NAMALWA (cell line): ENCODE measurements at regions not wholly inside any gene's neighbourhood (a gene's known extent, or its start where the extent isn't known, plus 50 kb on each side); places are given as distances from the start of the nearest gene placed in this dataset.

Experiments used
- DNase-seq: peaks from one replicate; pipeline ENCODE4 v3.0.0-alpha.2; 2015; ENCODE audit warnings: low spot score

- no peak for DNase-seq
Measured at GRCh38 chr11:134552749-134553148, 140.7 kb upstream of the B3GAT1 start.

GRCh38 chr11:134545521-134545920, 133.5 kb upstream of the B3GAT1 start:
- DNase-seq, result no peak

- no peak for DNase-seq
Measured at GRCh38 chr11:134544095-134544815, 132.2 kb upstream of the B3GAT1 start.

- DNase-seq, result no peak
Measured at GRCh38 chr11:134543645-134544044, 131.6 kb upstream of the B3GAT1 start.

GRCh38 chr11:134543241-134543640, 131.2 kb upstream of the B3GAT1 start:
- no peak for DNase-seq

GRCh38 chr11:134542401-134543165, 130.5 kb upstream of the B3GAT1 start:
- no peak for DNase-seq

- no peak for DNase-seq
Measured at GRCh38 chr11:134541951-134542350, 129.9 kb upstream of the B3GAT1 start.

- DNase-seq, result no peak
Measured at GRCh38 chr11:134541355-134541754, 129.3 kb upstream of the B3GAT1 start.

GRCh38 chr11:134539285-134539684, 127.2 kb upstream of the B3GAT1 start:
- DNase-seq, result no peak

GRCh38 chr11:134538742-134539141, 126.7 kb upstream of the B3GAT1 start:
- DNase-seq, result no peak

- DNase-seq, result no peak
Measured at GRCh38 chr11:134537941-134538340, 125.9 kb upstream of the B3GAT1 start.

- DNase-seq, result no peak
Measured at GRCh38 chr11:134537296-134537695, 125.3 kb upstream of the B3GAT1 start.

GRCh38 chr11:134536677-134537076, 124.6 kb upstream of the B3GAT1 start:
- no peak for DNase-seq

GRCh38 chr11:134536219-134536618, 124.2 kb upstream of the B3GAT1 start:
- DNase-seq, result no peak

- no peak for DNase-seq
Measured at GRCh38 chr11:134535029-134536025, 123.3 kb upstream of the B3GAT1 start.

GRCh38 chr11:134533511-134533910, 121.5 kb upstream of the B3GAT1 start:
- no peak for DNase-seq

GRCh38 chr11:134532921-134533421, 120.9 kb upstream of the B3GAT1 start:
- DNase-seq, result no peak

GRCh38 chr11:134532131-134532920, 120.3 kb upstream of the B3GAT1 start:
- DNase-seq, result no peak

GRCh38 chr11:134531327-134532130, 119.5 kb upstream of the B3GAT1 start:
- DNase-seq, result no peak

GRCh38 chr11:134530636-134531326, 118.7 kb upstream of the B3GAT1 start:
- no peak for DNase-seq
